ENCODE measurements at regions not wholly inside any gene's neighbourhood (a gene's known extent, or its start where the extent isn't known, plus 50 kb on each side); places are given as distances from the start of the nearest gene placed in this dataset.

- H3K9me2 ChIP-seq (ENCODE audit: insufficient read depth) = no peaks in the 10 kb centered on the region
- H3K9me3 ChIP-seq (ENCODE audit: control insufficient read depth in 1 of 2, insufficient read depth in 1 of 2, low read depth in 1 of 2, low read length in 2 of 2) = no peaks in the 10 kb centered on the region
- no peaks in the 10 kb centered on the region for H3K36me3 ChIP-seq (ENCODE audit: control insufficient read depth in 1 of 2, insufficient read depth in 2 of 2, low read length in 2 of 2)
- H4K20me1 ChIP-seq (ENCODE audit: insufficient read depth) = no peaks in the 10 kb centered on the region
- ChIA-PET RAD21 (ENCODE audit: low non-redundant PET in 1 of 2, low total read pairs in 2 of 2, uncharacterized antibody in 2 of 2, unreplicated experiment in 2 of 2) (no interaction called here), CTCF (interaction anchor here (1.0 kb wide), 1 partner anchor 10 kb away, joined by 3 read pairs; no protein-coding TSS in a partner anchor), POLR2A (no interaction called here)
- no peaks in the 10 kb centered on the region for H3K79me2 ChIP-seq (ENCODE audit: insufficient read depth, low read length)
- H3K27me3 ChIP-seq (ENCODE audit: insufficient read depth, low read length) = peaks cover 41% of the 10 kb centered on the region; the same call in 1 of the 2 replicates
- no peak overlapping the region for H3K9ac ChIP-seq (ENCODE audit: low read length)
- no peak overlapping the region for H3K4me3 ChIP-seq (replicated peaks in 1 of 2; ENCODE audit: low read depth in 1 of 2, low read length in 2 of 2)
- H3K4me2 ChIP-seq (ENCODE audit: low read length) = no peak overlapping the region
- ATAC-seq (no peak), DNase-seq (ENCODE audit: low read depth, low spot score) (no peak)
- BruUV-seq (replicated peaks) = no TSS peak
- intact Hi-C loops (cut with micrococcal nuclease) = no loop called here
- no peak for TF ChIP-seq TCF7L2 (IDR thresholded peaks at IDR 0.05; ENCODE audit: borderline replicate concordance, extremely low read depth, insufficient read depth, insufficient read length)
- TF ChIP-seq YY1 (IDR thresholded peaks at IDR 0.05; ENCODE audit: extremely low read depth, insufficient replicate concordance, low read depth, low read length) = no peak
- no peak for TF ChIP-seq CEBPB (IDR thresholded peaks at IDR 0.05; ENCODE audit: low read depth)
- TF ChIP-seq RAD21 (IDR thresholded peaks at IDR 0.05; ENCODE audit: low read depth) = no peak
- no peak for TF ChIP-seq ZNF274 (IDR thresholded peaks at IDR 0.05; ENCODE audit: low read depth, low read length)
- H3K27ac ChIP-seq (ENCODE audit: low read depth, low read length) = no peak overlapping the region
- H2AFZ ChIP-seq (ENCODE audit: low read depth, low read length, poor library complexity, severe bottlenecking) = no peak overlapping the region
- no peaks in the 10 kb centered on the region for H3K4me1 ChIP-seq (ENCODE audit: control insufficient read depth in 1 of 2, insufficient read depth in 2 of 2, low read length in 2 of 2)
These were observed 166.8 kb upstream of the TMEM260 start for GRCh38 chr14:56412468-56413434.

- ChIA-PET RAD21 (ENCODE audit: low non-redundant PET in 1 of 2, low total read pairs in 2 of 2, uncharacterized antibody in 2 of 2, unreplicated experiment in 2 of 2) (no interaction called here), POLR2A (no interaction called here), CTCF (interaction anchor here (1.3 kb wide), 1 partner anchor 8 kb away, joined by 3 read pairs; no protein-coding TSS in a partner anchor)
- no peak overlapping the region for H3K4me2 ChIP-seq (ENCODE audit: low read length)
- no peaks in the 10 kb centered on the region for H3K36me3 ChIP-seq (ENCODE audit: control insufficient read depth in 1 of 2, insufficient read depth in 2 of 2, low read length in 2 of 2)
- no peak overlapping the region for H3K9ac ChIP-seq (ENCODE audit: low read length)
- peaks cover 37% of the 10 kb centered on the region; the same call in 1 of the 2 replicates for H3K27me3 ChIP-seq (ENCODE audit: insufficient read depth, low read length)
- no peaks in the 10 kb centered on the region for H3K4me1 ChIP-seq (ENCODE audit: control insufficient read depth in 1 of 2, insufficient read depth in 2 of 2, low read length in 2 of 2)
- ATAC-seq (no peak), DNase-seq (ENCODE audit: low read depth, low spot score) (no peak)
- H3K9me3 ChIP-seq (ENCODE audit: control insufficient read depth in 1 of 2, insufficient read depth in 1 of 2, low read depth in 1 of 2, low read length in 2 of 2) = no peaks in the 10 kb centered on the region
- H3K4me3 ChIP-seq (replicated peaks in 1 of 2; ENCODE audit: low read depth in 1 of 2, low read length in 2 of 2) = no peak overlapping the region
- H4K20me1 ChIP-seq (ENCODE audit: insufficient read depth) = no peaks in the 10 kb centered on the region
- no TSS peak for BruUV-seq (replicated peaks)
- intact Hi-C loops (cut with micrococcal nuclease) = no loop called here
- H2AFZ ChIP-seq (ENCODE audit: low read depth, low read length, poor library complexity, severe bottlenecking) = no peak overlapping the region
- no peaks in the 10 kb centered on the region for H3K9me2 ChIP-seq (ENCODE audit: insufficient read depth)
- TF ChIP-seq JUND (IDR thresholded peaks at IDR 0.05) = no peak
- TF ChIP-seq ZNF274 (IDR thresholded peaks at IDR 0.05; ENCODE audit: low read depth, low read length) = no peak
- no peak for TF ChIP-seq MAX (IDR thresholded peaks at IDR 0.05)
- TF ChIP-seq EZH2 (IDR thresholded peaks at IDR 0.05) = no peak
- no peak for TF ChIP-seq POLR2AphosphoS5 (IDR thresholded peaks at IDR 0.05; ENCODE audit: low read depth, low read length)
- H3K79me2 ChIP-seq (ENCODE audit: insufficient read depth, low read length) = no peaks in the 10 kb centered on the region
- H3K27ac ChIP-seq (ENCODE audit: low read depth, low read length) = no peak overlapping the region
These were observed 165.9 kb upstream of the TMEM260 start for GRCh38 chr14:56413721-56414120.

Data from HCT116 (cell line).